Ureter (tissue), 1 donor: ENCODE measurements at regions not wholly inside any gene's neighbourhood (a gene's known extent, or its start where the extent isn't known, plus 50 kb on each side); places are given as distances from the start of the nearest gene placed in this dataset.
"Not testable (repeated sequence)": the region's sequence is repeated elsewhere in the genome, so short reads cannot be mapped to it uniquely, and the experiment has no call there.

Experiments used
- DNase-seq: peaks from one replicate; pipeline ENCODE4 v3.0.0-alpha.2; 2020; ENCODE audit warnings: low spot score
- donor health status: DM: yes; HTN: yes; CAD: no.

- no peak for DNase-seq
Observed at GRCh38 chr11:24373516-24373915, 123.3 kb upstream of the LUZP2 start.

GRCh38 chr11:24375351-24375750 is 121.5 kb upstream of the LUZP2 start:
- no peak for DNase-seq

GRCh38 chr11:24375931-24376330 is 120.9 kb upstream of the LUZP2 start:
- no peak for DNase-seq

GRCh38 chr11:24383137-24383536 is 113.7 kb upstream of the LUZP2 start:
- DNase-seq = no peak

GRCh38 chr11:24384240-24384639 is 112.6 kb upstream of the LUZP2 start:
- no peak for DNase-seq

- DNase-seq = no peak
Observed at GRCh38 chr11:24386546-24387397, 110.1 kb upstream of the LUZP2 start.

GRCh38 chr11:24389575-24389974 is 107.3 kb upstream of the LUZP2 start:
- no peak for DNase-seq

GRCh38 chr11:24390016-24390415 is 106.8 kb upstream of the LUZP2 start:
- DNase-seq = no peak

- DNase-seq = no peak
Observed at GRCh38 chr11:24390762-24391161, 106.1 kb upstream of the LUZP2 start.

- no peak for DNase-seq
Observed at GRCh38 chr11:24391167-24391566, 105.7 kb upstream of the LUZP2 start.

- no peak for DNase-seq
Observed at GRCh38 chr11:24400059-24400665, 96.7 kb upstream of the LUZP2 start.

- DNase-seq = no peak
Observed at GRCh38 chr11:24406389-24406788, 90.5 kb upstream of the LUZP2 start.

GRCh38 chr11:24406980-24407379 is 89.9 kb upstream of the LUZP2 start:
- no peak for DNase-seq

- no peak for DNase-seq
Observed at GRCh38 chr11:24407733-24408132, 89.1 kb upstream of the LUZP2 start.

GRCh38 chr11:24408202-24408601 is 88.7 kb upstream of the LUZP2 start:
- no peak for DNase-seq

- DNase-seq = no peak
Observed at GRCh38 chr11:24411791-24412190, 85.1 kb upstream of the LUZP2 start.

- no peak for DNase-seq
Observed at GRCh38 chr11:24412722-24413121, 84.1 kb upstream of the LUZP2 start.

GRCh38 chr11:24413391-24413790 is 83.5 kb upstream of the LUZP2 start:
- DNase-seq = no peak

GRCh38 chr11:24415955-24416636 is 80.8 kb upstream of the LUZP2 start:
- not testable (repeated sequence) for DNase-seq

GRCh38 chr11:24421766-24422165 is 75.1 kb upstream of the LUZP2 start:
- DNase-seq = no peak

- DNase-seq = no peak
Observed at GRCh38 chr11:24422376-24422775, 74.5 kb upstream of the LUZP2 start.

- no peak for DNase-seq
Observed at GRCh38 chr11:24437123-24437522, 59.7 kb upstream of the LUZP2 start.
